Right lobe of liver (tissue), 6 donors: ENCODE measurements at regions not wholly inside any gene's neighbourhood (a gene's known extent, or its start where the extent isn't known, plus 50 kb on each side); places are given as distances from the start of the nearest gene placed in this dataset.

Experiments
- ATAC-seq, 4 donors: fragments of 200-7000 bp; cut with Tn5 transposase; one replicate each; pipeline ENCODE4 v1.9.1; 2020; ENCODE audit warnings: mild to moderate bottlenecking in 4 of 4, moderate library complexity in 4 of 4
- DNase-seq, 3 donors: peaks; one replicate each; pipeline ENCODE4 v3.0.0-alpha.2; 2020
- H3K27ac ChIP-seq, 3 donors: fragments of 200-600 bp; one replicate each; pipeline ENCODE4 v1.8.0; 2022
- H3K27me3 ChIP-seq, 2 donors: fragments of 200-600 bp; one replicate each; pipeline ENCODE4 v1.8.0; 2022
- H3K36me3 ChIP-seq, 4 donors: fragments of 200-600 bp; sonication (generic) in 1 of 4; one replicate each; pipeline versions ENCODE4 v1.5.1 to v1.8.0; 2017 to 2022; ENCODE audit warnings: control low read depth in 1 of 4
- H3K4me1 ChIP-seq, 4 donors: fragments of 200-600 bp; sonication (generic) in 1 of 4; one replicate each; pipeline versions ENCODE4 v1.5.1 to v1.8.0; 2017 to 2022; ENCODE audit warnings: control low read depth in 1 of 4
- H3K4me3 ChIP-seq, 3 donors: fragments of 200-600 bp; one replicate each; pipeline ENCODE4 v1.8.0; 2022
- H3K9me3 ChIP-seq, 4 donors: fragments of 200-600 bp; sonication (generic) in 1 of 4; one replicate each; pipeline versions ENCODE4 v1.5.1 to v1.8.0; 2017 to 2022; ENCODE audit warnings: control low read depth in 1 of 4
- CTCF ChIP-seq, 4 donors: fragments of 200-600 bp in 3 of 4; fragments of 450-650 bp in 1 of 4; IDR thresholded peaks; one replicate each; pipeline versions ENCODE4 v1.5.1 to v1.8.0; 2016 to 2022; ENCODE audit warnings: antibody characterized with exemption in 4 of 4, mild to moderate bottlenecking in 2 of 4
- POLR2A ChIP-seq: fragments of 450-650 bp; IDR thresholded peaks from one replicate; pipeline ENCODE4 v1.6.1; 2017; ENCODE audit warnings: antibody characterized with exemption, mild to moderate bottlenecking
- WGBS: methylation state at CpG from one replicate; pipeline ENCODE4 v1.1.6; 2018; ENCODE audit warnings: low coverage, low lambda C conversion rate; ENCODE audit not compliant: insufficient coverage; ENCODE audit errors: missing lambda C conversion rate; 5-methylcytosine and 5-hydroxymethylcytosine counted together
- intact Hi-C, 2 donors: fragments of 100-400 bp; cut with DNase I; formaldehyde crosslinking; loops; one replicate each; pipeline versions ENCODE4 v1.11.2 to v1.14.1; 2022
- donor health status: DM: no; HTN: yes; CAD: no.
- donor health status: DM: no; HTN: no; CAD: no.
- donor health status: DM: no; HTN: no; CAD: no.
- donor health status: DM: no; HTN: yes; CAD: no.
- donor health status: DM: no; HTN: yes; CAD: no.

- H3K27ac ChIP-seq, result no peak overlapping the region
Measured at GRCh38 chr13:22455036-22455435, 725.7 kb upstream of the SGCG start.

GRCh38 chr13:22461854-22462490 lies 718.8 kb upstream of the SGCG start:
- no peak for DNase-seq
- Histone ChIP-seq H3K36me3 (no peaks in the 10 kb centered on the region), H3K27ac (no peak overlapping the region), H3K4me3 (no peak overlapping the region), H3K9me3 (no peaks in the 10 kb centered on the region), H3K27me3 (no peaks in the 10 kb centered on the region), H3K4me1 (no peaks in the 10 kb centered on the region)
- whole genome bisulfite sequencing, result 61% methylated on average over 10 of the region's 10 CpGs
- no peak for TF ChIP-seq CTCF (IDR thresholded peaks at IDR 0.05)
- TF ChIP-seq POLR2A, result no peak
- intact Hi-C loops, result no loop called here
- no peak for ATAC-seq

More at GRCh38 chr13:22455036-22455435, 725.7 kb upstream of the SGCG start:
- DNase-seq (no peak), ATAC-seq (no peak)
- no peaks in the 10 kb centered on the region for H3K4me1 ChIP-seq
- TF ChIP-seq CTCF (IDR thresholded peaks at IDR 0.05) (no peak), POLR2A (no peak)
- H3K27me3 ChIP-seq, result no peaks in the 10 kb centered on the region
- no peak overlapping the region for H3K4me3 ChIP-seq
- intact Hi-C loops, result no loop called here
- no peaks in the 10 kb centered on the region for H3K36me3 ChIP-seq
- no peaks in the 10 kb centered on the region for H3K9me3 ChIP-seq
- WGBS, result 60% methylated on average over 1 of the region's 2 CpGs

GRCh38 chr13:22463089-22463488 lies 717.7 kb upstream of the SGCG start:
- no peak for TF ChIP-seq POLR2A
- TF ChIP-seq CTCF (IDR thresholded peaks at IDR 0.05), result no peak
- no peak for DNase-seq
- no peaks in the 10 kb centered on the region for H3K36me3 ChIP-seq
- no peaks in the 10 kb centered on the region for H3K27me3 ChIP-seq
- no peak for ATAC-seq
- no peak overlapping the region for H3K27ac ChIP-seq
- H3K9me3 ChIP-seq, result no peaks in the 10 kb centered on the region
- H3K4me3 ChIP-seq, result no peak overlapping the region
- WGBS, result 10% methylated on average over 2 of the region's 2 CpGs
- intact Hi-C loops, result no loop called here
- H3K4me1 ChIP-seq, result no peaks in the 10 kb centered on the region

GRCh38 chr13:22468045-22468444 lies 712.7 kb upstream of the SGCG start:
- H3K27me3 ChIP-seq, result no peaks in the 10 kb centered on the region
- 11% methylated on average over 1 of the region's 1 CpG for WGBS
- H3K4me3 ChIP-seq, result no peak overlapping the region
- DNase-seq (no peak), ATAC-seq (no peak)
- TF ChIP-seq CTCF (IDR thresholded peaks at IDR 0.05) (no peak), POLR2A (no peak)
- no peak overlapping the region for H3K27ac ChIP-seq
- intact Hi-C loops, result no loop called here
- no peaks in the 10 kb centered on the region for H3K4me1 ChIP-seq
- no peaks in the 10 kb centered on the region for H3K36me3 ChIP-seq
- no peaks in the 10 kb centered on the region for H3K9me3 ChIP-seq

GRCh38 chr13:22468824-22469223 lies 712.0 kb upstream of the SGCG start:
- no peaks in the 10 kb centered on the region for H3K36me3 ChIP-seq
- H3K9me3 ChIP-seq, result no peaks in the 10 kb centered on the region
- H3K4me3 ChIP-seq, result no peak overlapping the region
- DNase-seq (no peak), ATAC-seq (no peak)
- no peaks in the 10 kb centered on the region for H3K27me3 ChIP-seq
- no peaks in the 10 kb centered on the region for H3K4me1 ChIP-seq
- TF ChIP-seq CTCF (IDR thresholded peaks at IDR 0.05) (no peak), POLR2A (no peak)
- 77% methylated on average over 4 of the region's 4 CpGs for WGBS
- H3K27ac ChIP-seq, result no peak overlapping the region
- intact Hi-C loops, result no loop called here
